ENCODE measurements at regions not wholly inside any gene's neighbourhood (a gene's known extent, or its start where the extent isn't known, plus 50 kb on each side); places are given as distances from the start of the nearest gene placed in this dataset.

DNA sequence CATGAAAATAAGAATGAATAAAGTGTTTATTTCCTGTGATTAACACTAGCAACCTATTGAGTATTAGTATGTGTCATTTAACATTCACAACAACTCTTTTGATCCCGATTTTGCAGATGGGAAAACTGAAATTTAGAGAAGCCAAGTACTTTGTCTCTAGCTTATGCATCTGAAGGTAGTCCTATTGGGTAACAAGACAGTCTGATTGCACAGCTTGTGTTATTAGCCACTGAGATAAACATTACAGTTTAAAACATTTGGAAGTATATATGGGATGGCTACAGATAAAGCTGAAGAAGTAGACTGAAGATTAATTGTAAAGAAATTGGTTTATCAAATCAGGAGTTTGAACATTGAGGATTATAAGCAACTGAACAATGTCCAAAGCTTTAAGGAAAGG, 99.6 kb upstream of the PDE5A start:
- H3K36me3 ChIP-seq: no peaks in the 10 kb centered on the region
- TF ChIP-seq, protein P1, sequence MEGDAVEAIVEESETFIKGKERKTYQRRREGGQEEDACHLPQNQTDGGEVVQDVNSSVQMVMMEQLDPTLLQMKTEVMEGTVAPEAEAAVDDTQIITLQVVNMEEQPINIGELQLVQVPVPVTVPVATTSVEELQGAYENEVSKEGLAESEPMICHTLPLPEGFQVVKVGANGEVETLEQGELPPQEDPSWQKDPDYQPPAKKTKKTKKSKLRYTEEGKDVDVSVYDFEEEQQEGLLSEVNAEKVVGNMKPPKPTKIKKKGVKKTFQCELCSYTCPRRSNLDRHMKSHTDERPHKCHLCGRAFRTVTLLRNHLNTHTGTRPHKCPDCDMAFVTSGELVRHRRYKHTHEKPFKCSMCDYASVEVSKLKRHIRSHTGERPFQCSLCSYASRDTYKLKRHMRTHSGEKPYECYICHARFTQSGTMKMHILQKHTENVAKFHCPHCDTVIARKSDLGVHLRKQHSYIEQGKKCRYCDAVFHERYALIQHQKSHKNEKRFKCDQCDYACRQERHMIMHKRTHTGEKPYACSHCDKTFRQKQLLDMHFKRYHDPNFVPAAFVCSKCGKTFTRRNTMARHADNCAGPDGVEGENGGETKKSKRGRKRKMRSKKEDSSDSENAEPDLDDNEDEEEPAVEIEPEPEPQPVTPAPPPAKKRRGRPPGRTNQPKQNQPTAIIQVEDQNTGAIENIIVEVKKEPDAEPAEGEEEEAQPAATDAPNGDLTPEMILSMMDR (IDR thresholded peaks at IDR 0.05; ENCODE audit: low read depth, low read length): no peak
- no peaks in the 10 kb centered on the region for H3K27me3 ChIP-seq
- H3K4me1 ChIP-seq (ENCODE audit: low read depth): peaks cover 3% of the 10 kb centered on the region
- no peak overlapping the region for H3K27ac ChIP-seq
- H3K4me3 ChIP-seq: no peak overlapping the region
- H3K9me3 ChIP-seq (ENCODE audit: low read depth): no peaks in the 10 kb centered on the region
- DNase-seq (ENCODE audit: low read depth in 1 of 2, low spot score in 1 of 2): no peak

DNA sequence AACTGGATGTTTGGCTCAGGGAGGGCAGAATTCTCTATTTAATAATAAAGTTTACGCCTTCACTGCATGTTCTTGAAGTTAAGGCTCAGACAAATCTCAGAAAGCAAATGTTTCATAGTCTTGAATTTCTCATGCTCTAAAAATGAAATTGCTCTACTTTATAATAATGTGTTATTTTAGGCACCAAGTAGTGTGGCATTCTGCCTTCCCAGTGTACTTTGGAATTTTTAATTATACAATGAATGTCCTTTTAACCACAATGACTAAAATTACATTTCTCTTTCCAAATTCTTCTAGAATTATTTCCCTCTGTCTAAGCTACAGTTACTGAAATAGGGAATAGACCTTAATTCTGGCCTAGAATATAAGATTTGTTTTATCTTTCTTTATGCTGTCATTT, 97.9 kb upstream of the PDE5A start:
- Histone ChIP-seq H3K36me3 (no peaks in the 10 kb centered on the region), H3K27ac (no peak overlapping the region), H3K27me3 (no peaks in the 10 kb centered on the region), H3K4me1 (ENCODE audit: low read depth) (peaks cover 3% of the 10 kb centered on the region), H3K4me3 (no peak overlapping the region), H3K9me3 (ENCODE audit: low read depth) (no peaks in the 10 kb centered on the region)
- TF ChIP-seq, protein P1 (IDR thresholded peaks at IDR 0.05; ENCODE audit: low read depth, low read length): no peak
- DNase-seq (ENCODE audit: low read depth in 1 of 2, low spot score in 1 of 2): no peak

DNA sequence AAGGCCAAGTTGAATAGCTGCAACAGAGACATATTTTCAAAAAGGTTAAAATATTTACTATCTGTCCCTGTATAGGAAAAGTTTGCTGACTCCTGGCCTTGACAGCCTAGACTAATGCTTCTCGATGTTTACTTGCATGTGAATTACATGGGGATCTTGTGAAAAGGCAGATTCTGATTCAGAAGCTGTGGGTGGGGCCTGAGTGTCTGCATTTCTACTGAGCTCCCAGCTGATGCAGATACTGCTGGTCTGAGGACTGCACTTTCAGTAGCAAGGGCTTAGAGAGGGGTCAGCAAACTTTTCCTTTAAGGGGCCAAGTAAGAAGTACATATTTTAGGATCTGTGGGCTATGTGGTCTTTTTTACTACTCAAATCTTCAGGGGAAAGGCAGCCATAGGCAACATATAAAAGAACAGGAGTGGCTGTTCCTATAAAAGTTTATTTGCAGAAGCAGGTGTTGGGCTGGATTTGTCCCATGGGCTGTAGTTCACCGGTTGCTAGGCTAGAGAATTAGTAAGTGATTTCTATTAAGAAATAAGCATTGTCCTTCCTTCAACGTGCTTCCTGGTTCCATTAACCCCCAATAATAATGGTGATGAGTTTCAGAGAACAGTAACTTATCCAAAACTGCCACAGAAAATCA, 97.2 kb upstream of the PDE5A start:
- H3K27ac ChIP-seq: no peak overlapping the region
- TF ChIP-seq, protein P1 (IDR thresholded peaks at IDR 0.05; ENCODE audit: low read depth, low read length): no peak
- H3K4me3 ChIP-seq: no peak overlapping the region
- no peaks in the 10 kb centered on the region for H3K4me1 ChIP-seq (ENCODE audit: low read depth)
- H3K36me3 ChIP-seq: no peaks in the 10 kb centered on the region
- H3K9me3 ChIP-seq (ENCODE audit: low read depth): no peaks in the 10 kb centered on the region
- H3K27me3 ChIP-seq: no peaks in the 10 kb centered on the region
- no peak for DNase-seq (ENCODE audit: low read depth in 1 of 2, low spot score in 1 of 2)

DNA sequence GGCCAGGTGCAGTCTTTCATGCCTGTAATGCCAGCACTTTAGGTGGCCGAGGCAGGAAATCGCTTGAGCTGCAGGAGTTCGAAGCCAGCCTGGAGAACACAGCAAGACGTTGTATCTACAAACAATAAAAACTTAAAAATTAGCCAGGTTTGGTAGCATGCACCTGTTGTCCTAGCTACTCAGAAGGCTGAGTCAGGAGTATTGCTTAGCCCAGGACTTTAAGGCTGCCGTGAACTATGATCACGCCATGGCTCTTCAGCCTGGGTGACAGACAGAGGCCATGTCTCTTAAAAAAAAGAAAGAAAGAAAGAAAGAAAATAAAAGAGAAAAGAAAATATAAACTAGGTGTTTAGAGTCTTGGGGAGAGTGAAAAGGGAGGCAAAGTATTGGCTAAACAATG, 96.4 kb upstream of the PDE5A start:
- Histone ChIP-seq H3K27me3 (no peaks in the 10 kb centered on the region), H3K4me3 (no peak overlapping the region), H3K4me1 (ENCODE audit: low read depth) (no peaks in the 10 kb centered on the region), H3K9me3 (ENCODE audit: low read depth) (no peaks in the 10 kb centered on the region), H3K36me3 (no peaks in the 10 kb centered on the region), H3K27ac (no peak overlapping the region)
- no peak for DNase-seq (ENCODE audit: low read depth in 1 of 2, low spot score in 1 of 2)
- TF ChIP-seq, protein P1 (IDR thresholded peaks at IDR 0.05; ENCODE audit: low read depth, low read length): no peak

DNA sequence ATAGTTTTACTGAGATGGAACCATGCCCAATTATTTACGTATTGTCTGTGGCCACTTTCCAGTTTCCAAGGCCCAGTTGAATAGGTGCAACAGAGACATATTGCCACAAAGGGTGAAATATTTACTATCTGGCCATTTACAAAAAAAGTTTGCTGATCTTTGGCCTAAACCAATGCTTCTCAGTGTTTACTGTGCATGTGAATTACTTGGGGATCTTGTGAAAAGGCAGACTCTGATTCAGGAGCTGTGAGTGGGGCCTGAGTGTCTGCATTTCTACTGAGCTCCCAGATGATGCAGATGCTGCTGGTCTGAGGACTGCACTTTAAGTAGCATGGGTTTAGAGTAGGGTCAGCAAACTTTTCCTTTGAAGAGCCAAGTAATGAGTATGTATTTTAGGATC, 94.1 kb upstream of the PDE5A start:
- Histone ChIP-seq H3K27ac (no peak overlapping the region), H3K27me3 (no peaks in the 10 kb centered on the region), H3K36me3 (no peaks in the 10 kb centered on the region), H3K4me3 (no peak overlapping the region), H3K9me3 (ENCODE audit: low read depth) (no peaks in the 10 kb centered on the region), H3K4me1 (ENCODE audit: low read depth) (no peaks in the 10 kb centered on the region)
- no peak for DNase-seq (ENCODE audit: low read depth in 1 of 2, low spot score in 1 of 2)
- TF ChIP-seq, protein P1 (IDR thresholded peaks at IDR 0.05; ENCODE audit: low read depth, low read length): no peak

Data from cardiac muscle cell (in vitro differentiated cells and primary cell).